IMR-90 (cell line): ENCODE measurements at regions not wholly inside any gene's neighbourhood (a gene's known extent, or its start where the extent isn't known, plus 50 kb on each side); places are given as distances from the start of the nearest gene placed in this dataset.

Source experiments
- CEBPB ChIP-seq: IDR thresholded peaks from 2 replicates; pipeline ENCODE4 v1.6.1; 2012; ENCODE audit warnings: low read depth, low read length, improper control_type of control experiment
- CTCF ChIP-seq: conservative IDR thresholded peaks from 2 replicates; pipeline ENCODE4 v1.5.1; 2012; ENCODE audit warnings: mild to moderate bottlenecking, low read depth, low read length, improper control_type of control experiment

- TF ChIP-seq CTCF: no peak
- no peak for TF ChIP-seq CEBPB
Observed at GRCh38 chr21:22941779-22942490, 1943.7 kb downstream of the NCAM2 start.
